ENCODE measurements at regions not wholly inside any gene's neighbourhood (a gene's known extent, or its start where the extent isn't known, plus 50 kb on each side); places are given as distances from the start of the nearest gene placed in this dataset.

DNA sequence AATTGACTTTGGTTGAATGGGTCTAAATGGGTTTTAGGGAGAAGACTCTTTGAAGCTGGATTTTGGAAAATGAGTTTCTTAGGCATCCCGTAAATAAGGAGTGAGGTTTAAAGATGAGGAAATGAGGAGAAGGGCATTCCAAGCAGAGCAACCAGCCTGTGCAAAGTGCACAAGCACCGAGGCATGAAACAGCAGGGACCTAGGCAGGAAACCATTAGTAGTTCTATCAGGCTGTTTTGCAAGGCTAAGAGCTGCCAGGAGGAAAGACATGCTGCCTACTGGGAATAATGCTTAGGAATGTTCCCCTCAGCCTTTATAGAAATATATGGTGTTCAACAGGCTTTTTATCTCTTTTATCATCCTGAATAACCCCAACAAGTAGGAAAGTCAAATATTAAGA, 153.1 kb upstream of the FGGY start:
- TF ChIP-seq, protein P1, sequence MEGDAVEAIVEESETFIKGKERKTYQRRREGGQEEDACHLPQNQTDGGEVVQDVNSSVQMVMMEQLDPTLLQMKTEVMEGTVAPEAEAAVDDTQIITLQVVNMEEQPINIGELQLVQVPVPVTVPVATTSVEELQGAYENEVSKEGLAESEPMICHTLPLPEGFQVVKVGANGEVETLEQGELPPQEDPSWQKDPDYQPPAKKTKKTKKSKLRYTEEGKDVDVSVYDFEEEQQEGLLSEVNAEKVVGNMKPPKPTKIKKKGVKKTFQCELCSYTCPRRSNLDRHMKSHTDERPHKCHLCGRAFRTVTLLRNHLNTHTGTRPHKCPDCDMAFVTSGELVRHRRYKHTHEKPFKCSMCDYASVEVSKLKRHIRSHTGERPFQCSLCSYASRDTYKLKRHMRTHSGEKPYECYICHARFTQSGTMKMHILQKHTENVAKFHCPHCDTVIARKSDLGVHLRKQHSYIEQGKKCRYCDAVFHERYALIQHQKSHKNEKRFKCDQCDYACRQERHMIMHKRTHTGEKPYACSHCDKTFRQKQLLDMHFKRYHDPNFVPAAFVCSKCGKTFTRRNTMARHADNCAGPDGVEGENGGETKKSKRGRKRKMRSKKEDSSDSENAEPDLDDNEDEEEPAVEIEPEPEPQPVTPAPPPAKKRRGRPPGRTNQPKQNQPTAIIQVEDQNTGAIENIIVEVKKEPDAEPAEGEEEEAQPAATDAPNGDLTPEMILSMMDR (IDR thresholded peaks at IDR 0.05) = no peak

DNA sequence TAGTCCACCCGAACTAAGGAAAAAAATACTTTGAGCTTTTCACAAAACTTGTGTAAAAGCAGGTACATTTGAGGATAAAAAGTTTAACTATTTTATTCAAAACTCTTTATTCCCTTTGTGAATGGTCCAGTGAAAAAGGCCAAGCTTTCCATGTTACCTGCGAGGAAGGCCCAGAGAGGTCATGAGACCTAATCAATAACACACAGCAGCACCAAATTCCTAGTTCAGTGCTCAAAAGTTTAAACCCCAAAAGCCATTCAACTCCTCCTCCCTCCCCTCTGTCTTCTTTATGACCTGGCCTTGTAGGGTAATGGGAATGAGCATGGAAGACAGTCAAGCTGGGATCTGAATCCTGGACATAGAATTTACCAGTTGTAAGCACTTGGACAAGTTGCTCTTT, 151.9 kb upstream of the FGGY start:
- TF ChIP-seq, protein P1 (IDR thresholded peaks at IDR 0.05) = no peak

DNA sequence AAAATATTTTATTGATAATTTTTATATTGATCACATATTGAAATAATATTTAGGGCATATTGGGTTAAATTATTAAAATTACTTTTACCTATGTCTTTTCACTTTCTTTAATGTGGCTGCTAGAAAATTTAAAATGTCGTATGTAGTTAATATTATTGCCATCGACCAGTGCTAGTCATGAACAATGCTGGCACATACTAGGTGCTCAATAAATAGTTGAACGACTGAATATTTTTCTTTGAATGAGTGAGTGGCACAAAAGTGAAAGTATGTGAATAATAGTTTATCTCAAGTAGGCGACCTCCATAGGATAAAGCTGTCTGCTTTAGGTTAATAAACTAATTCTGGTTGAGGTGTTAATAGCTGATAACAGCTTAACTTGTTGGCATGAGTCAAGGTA, 150.8 kb upstream of the FGGY start:
- TF ChIP-seq, protein P1 (IDR thresholded peaks at IDR 0.05) = no peak

DNA sequence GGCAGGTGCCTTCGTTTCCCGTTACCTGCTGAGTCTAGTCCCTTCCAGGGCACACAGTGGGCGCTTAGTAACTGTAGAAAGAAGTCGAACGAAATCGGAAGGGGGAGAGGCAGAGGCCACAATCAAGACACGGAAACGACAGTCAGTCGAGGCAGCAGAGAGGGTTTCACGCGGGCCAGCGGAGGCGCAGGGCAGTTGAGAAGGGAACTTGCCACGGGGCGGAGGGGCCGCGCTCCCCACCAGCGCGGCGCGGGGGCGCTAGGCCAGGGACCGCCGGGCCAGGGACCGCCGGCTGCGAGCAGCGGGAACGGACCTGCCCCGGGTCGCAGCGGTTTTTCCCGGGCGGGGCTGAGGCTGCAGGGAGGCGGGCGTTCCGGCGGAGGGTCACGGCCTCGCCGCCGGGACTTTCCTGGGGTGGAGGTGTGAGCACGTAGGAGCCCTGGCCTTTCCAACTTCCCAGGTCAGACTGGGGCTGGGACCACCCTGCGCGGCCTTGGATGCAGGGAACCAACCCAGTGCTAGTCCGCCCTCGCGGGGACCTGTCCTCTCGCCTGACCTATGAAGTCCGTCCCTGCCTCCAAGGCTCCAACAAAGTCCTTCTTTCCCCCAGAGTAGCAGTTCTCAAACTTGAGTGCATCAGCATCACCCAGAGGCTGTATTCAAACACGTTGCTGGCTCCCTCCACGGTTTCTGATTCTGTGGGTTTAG, 150.1 kb upstream of the FGGY start:
- TF ChIP-seq, protein P1 (IDR thresholded peaks at IDR 0.05) = no peak

DNA sequence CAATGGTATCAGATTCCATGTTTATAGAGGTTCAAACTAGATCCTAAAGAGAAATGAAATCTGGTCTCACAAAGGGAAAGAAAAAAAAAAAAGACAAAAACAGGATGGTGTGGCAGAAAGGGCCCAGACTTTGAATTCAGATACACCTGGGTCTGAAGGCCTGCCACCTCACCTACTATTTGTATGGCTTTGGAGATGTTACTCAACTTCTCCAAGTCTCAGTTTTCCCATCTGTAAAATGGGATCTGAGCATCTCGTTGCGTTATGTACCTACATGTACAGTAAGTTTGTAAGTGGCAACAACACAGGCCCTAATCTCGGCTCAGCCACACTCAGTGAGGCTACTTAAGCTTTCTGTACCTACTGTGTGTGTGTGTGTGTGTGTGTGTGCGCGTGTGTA, 147.5 kb upstream of the FGGY start:
- TF ChIP-seq, protein P1 (IDR thresholded peaks at IDR 0.05) = no peak

DNA sequence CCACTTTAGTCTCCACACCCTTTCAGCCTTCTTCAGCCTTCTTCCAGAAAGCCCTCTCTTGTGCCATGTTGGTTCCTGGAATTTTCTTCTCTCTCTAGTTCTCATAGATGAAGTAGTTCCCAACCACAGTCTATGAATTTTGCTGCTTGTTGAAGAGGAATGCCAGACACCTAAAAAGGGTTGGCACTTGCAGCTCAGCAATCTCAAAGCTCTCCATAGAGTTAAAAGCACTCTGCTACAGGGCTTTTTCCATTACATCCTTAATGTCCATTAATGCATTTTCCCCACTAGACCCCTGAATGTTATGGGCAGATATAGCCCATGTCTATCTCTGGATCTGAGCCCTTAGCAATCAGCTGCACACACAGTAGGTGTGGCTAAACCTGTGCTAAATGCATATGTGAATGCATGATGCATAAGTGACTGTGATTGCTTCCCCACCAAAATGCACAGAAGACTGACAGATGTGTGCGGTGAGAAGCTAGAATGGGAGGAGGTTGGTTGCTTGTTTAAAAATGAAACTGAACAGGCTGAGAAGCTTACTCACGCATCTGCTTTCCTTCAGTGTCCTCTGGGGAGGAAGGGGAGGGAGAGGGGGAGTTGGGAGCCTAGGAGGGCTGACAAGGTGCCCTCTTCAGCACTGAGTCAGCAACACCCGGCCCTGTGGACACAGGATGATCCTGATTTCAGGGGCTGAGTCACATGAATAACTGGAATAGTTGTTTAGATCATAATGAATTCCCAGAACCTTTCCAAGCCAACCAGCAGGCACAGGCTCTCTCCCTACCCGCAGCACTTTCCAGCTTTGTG, 146.1 kb upstream of the FGGY start:
- TF ChIP-seq, protein P1 (IDR thresholded peaks at IDR 0.05) = no peak

DNA sequence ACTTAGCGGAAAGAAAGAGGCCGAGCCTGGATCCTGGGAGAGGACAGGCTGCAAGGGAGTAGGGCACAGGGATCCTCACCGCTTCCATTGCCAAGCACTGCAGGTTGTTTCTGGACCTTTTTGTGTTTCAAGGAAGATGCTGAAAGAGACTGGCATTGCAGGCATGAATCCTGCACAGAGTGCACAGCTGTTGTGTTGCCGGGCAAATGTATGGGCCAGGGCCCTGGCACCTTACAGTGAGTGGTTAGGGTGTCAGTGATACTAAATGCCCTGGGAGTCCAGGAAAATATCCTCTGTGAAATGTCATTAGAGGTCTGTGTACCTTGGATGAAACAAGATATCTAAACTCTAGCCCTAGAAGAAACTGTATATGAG, 145.5 kb upstream of the FGGY start:
- TF ChIP-seq, protein P1 (IDR thresholded peaks at IDR 0.05) = no peak
